ENCODE measurements at regions not wholly inside any gene's neighbourhood (a gene's known extent, or its start where the extent isn't known, plus 50 kb on each side); places are given as distances from the start of the nearest gene placed in this dataset.

- Mint-ChIP-seq H3K27me3 (ENCODE audit: insufficient read depth, unreplicated experiment) (no peaks in the 10 kb centered on the region), H3K4me3 (ENCODE audit: unreplicated experiment) (no peak overlapping the region), H3K4me1 (ENCODE audit: insufficient read depth, unreplicated experiment) (peaks cover 6% of the 10 kb centered on the region), H3K27ac (ENCODE audit: low read depth, unreplicated experiment) (no peak overlapping the region), H3K36me3 (ENCODE audit: insufficient read depth, unreplicated experiment) (no peaks in the 10 kb centered on the region), H3K9me3 (ENCODE audit: unreplicated experiment) (no peaks in the 10 kb centered on the region)
- POLR2A ChIA-PET: no interaction called here
- CTCF ChIA-PET: interaction anchor here (0.7 kb wide), 1 partner anchor 139 kb away, joined by 3 read pairs; no protein-coding TSS in a partner anchor
- no TSS peak for BruUV-seq (replicated peaks)
- intact Hi-C loops (cut with micrococcal nuclease): no loop called here
- DNase-seq (ENCODE audit: unreplicated experiment): no peak
- no peak for TF ChIP-seq CTCF (IDR thresholded peaks at IDR 0.05; ENCODE audit: unreplicated experiment)
These were observed 77.6 kb downstream of the POLR2M start for GRCh38 chr15:57784081-57784511.

GRCh38 chr15:57785039-57785438 lies 78.5 kb downstream of the POLR2M start:
- TF ChIP-seq CTCF (IDR thresholded peaks at IDR 0.05; ENCODE audit: unreplicated experiment): no peak
- peaks cover 6% of the 10 kb centered on the region for H3K4me1 Mint-ChIP-seq (ENCODE audit: insufficient read depth, unreplicated experiment)
- DNase-seq (ENCODE audit: unreplicated experiment): no peak
- POLR2A ChIA-PET: interaction anchor here (0.6 kb wide), 1 partner anchor 45 kb away, joined by 3 read pairs; no protein-coding TSS in a partner anchor
- CTCF ChIA-PET: interaction anchor here (0.6 kb wide), 2 partner anchors 188 to 268 kb away, joined by 3 read pairs; no protein-coding TSS in a partner anchor
- H3K27me3 Mint-ChIP-seq (ENCODE audit: insufficient read depth, unreplicated experiment): no peaks in the 10 kb centered on the region
- no peaks in the 10 kb centered on the region for H3K36me3 Mint-ChIP-seq (ENCODE audit: insufficient read depth, unreplicated experiment)
- BruUV-seq (replicated peaks): no TSS peak
- H3K27ac Mint-ChIP-seq (ENCODE audit: low read depth, unreplicated experiment): no peak overlapping the region
- intact Hi-C loops (cut with micrococcal nuclease): no loop called here
- no peaks in the 10 kb centered on the region for H3K9me3 Mint-ChIP-seq (ENCODE audit: unreplicated experiment)
- no peak overlapping the region for H3K4me3 Mint-ChIP-seq (ENCODE audit: unreplicated experiment)

- Mint-ChIP-seq H3K9me3 (ENCODE audit: unreplicated experiment) (no peaks in the 10 kb centered on the region), H3K4me3 (ENCODE audit: unreplicated experiment) (no peak overlapping the region), H3K27ac (ENCODE audit: low read depth, unreplicated experiment) (no peak overlapping the region), H3K4me1 (ENCODE audit: insufficient read depth, unreplicated experiment) (peaks cover 6% of the 10 kb centered on the region), H3K27me3 (ENCODE audit: insufficient read depth, unreplicated experiment) (no peaks in the 10 kb centered on the region), H3K36me3 (ENCODE audit: insufficient read depth, unreplicated experiment) (no peaks in the 10 kb centered on the region)
- DNase-seq (ENCODE audit: unreplicated experiment): no peak
- POLR2A ChIA-PET: no interaction called here
- CTCF ChIA-PET: interaction anchor here (0.6 to 1.2 kb wide), 2 partner anchors 35 to 80 kb away, joined by 3 read pairs; no protein-coding TSS in a partner anchor
- no TSS peak for BruUV-seq (replicated peaks)
- no peak for TF ChIP-seq CTCF (IDR thresholded peaks at IDR 0.05; ENCODE audit: unreplicated experiment)
- intact Hi-C loops (cut with micrococcal nuclease): no loop called here
These were observed 79.4 kb downstream of the POLR2M start for GRCh38 chr15:57785959-57786358.

GRCh38 chr15:57789225-57789624 lies 82.7 kb downstream of the POLR2M start:
- POLR2A ChIA-PET: interaction anchor here (0.8 kb wide), 1 partner anchor 26 kb away, joined by 3 read pairs; no protein-coding TSS in a partner anchor

More at GRCh38 chr15:57789225-57789624, 82.7 kb downstream of the POLR2M start:
- no peak overlapping the region for H3K27ac Mint-ChIP-seq (ENCODE audit: low read depth, unreplicated experiment)
- no peak overlapping the region for H3K4me3 Mint-ChIP-seq (ENCODE audit: unreplicated experiment)
- H3K27me3 Mint-ChIP-seq (ENCODE audit: insufficient read depth, unreplicated experiment): no peaks in the 10 kb centered on the region
- peaks cover 3% of the 10 kb centered on the region for H3K4me1 Mint-ChIP-seq (ENCODE audit: insufficient read depth, unreplicated experiment)
- no TSS peak for BruUV-seq (replicated peaks)
- intact Hi-C loops (cut with micrococcal nuclease): no loop called here
- no peaks in the 10 kb centered on the region for H3K36me3 Mint-ChIP-seq (ENCODE audit: insufficient read depth, unreplicated experiment)
- DNase-seq (ENCODE audit: unreplicated experiment): no peak
- H3K9me3 Mint-ChIP-seq (ENCODE audit: unreplicated experiment): no peaks in the 10 kb centered on the region
- CTCF ChIA-PET: interaction anchor here (0.6 kb wide), 1 partner anchor 445 kb away, joined by 3 read pairs; no protein-coding TSS in a partner anchor
- TF ChIP-seq CTCF (IDR thresholded peaks at IDR 0.05; ENCODE audit: unreplicated experiment): no peak

Data from MCF 10A (cell line).